Retinal pigment epithelial cell (primary cell): ENCODE measurements at regions not wholly inside any gene's neighbourhood (a gene's known extent, or its start where the extent isn't known, plus 50 kb on each side); places are given as distances from the start of the nearest gene placed in this dataset.

ENCODE experiments used
- DNase-seq: peaks from one replicate; pipeline ENCODE4 v3.0.0-alpha.2; 2010; ENCODE audit warnings: low read depth
- H3K4me3 ChIP-seq: 2 replicates; pipeline ENCODE4 v1.5.1; 2011; ENCODE audit warnings: mild to moderate bottlenecking, low read length, control low read depth, moderate library complexity
- CTCF ChIP-seq: conservative IDR thresholded peaks from 2 replicates; pipeline ENCODE4 v1.5.1; 2011; ENCODE audit warnings: low read depth, low read length, control low read depth, inconsistent platforms

DNA sequence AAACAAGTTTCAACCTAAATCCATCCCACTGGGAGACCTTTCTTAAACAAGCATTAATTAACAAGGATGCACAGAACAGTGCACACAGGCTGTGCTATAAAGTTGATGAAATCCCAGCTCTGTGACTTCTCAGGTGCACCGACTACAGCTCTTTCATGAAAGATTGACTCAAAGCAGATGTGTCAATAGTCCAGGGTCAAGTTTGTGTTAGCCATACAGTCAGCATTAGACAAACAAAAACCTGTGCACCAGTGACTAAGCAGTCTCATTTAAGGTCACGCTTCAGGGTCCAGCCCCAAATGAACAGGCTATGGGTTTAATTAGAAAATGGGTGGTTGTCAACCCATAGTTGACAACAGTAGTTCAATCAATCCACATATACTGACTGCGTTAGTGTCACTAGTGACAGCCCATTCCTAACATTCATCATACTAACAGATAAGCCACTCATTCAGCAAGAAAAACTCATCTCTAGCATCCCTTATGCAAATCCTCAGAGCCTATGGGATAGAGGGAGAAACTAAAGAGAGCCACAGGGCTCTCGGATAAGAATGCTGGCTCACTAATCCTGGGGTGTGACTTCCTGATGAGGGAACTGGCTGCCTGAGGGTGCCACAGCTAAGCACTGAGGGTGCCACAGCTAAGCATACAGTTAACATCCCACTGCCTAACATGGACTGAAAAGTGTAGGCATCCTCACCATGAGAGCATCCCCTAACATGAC lies 84.1 kb downstream of the WNT5A start:
- TF ChIP-seq CTCF: no peak
- DNase-seq: no peak

GRCh38 chr3:55380561-55380960 lies 106.5 kb downstream of the WNT5A start:
- no peak for DNase-seq
- TF ChIP-seq CTCF: no peak
- no peak overlapping the region for H3K4me3 ChIP-seq

More for the DNA sequence above, 84.1 kb downstream of the WNT5A start:
- no peak overlapping the region for H3K4me3 ChIP-seq

GRCh38 chr3:55376753-55377347 lies 110.3 kb downstream of the WNT5A start:
- no peak for TF ChIP-seq CTCF
- no peak overlapping the region for H3K4me3 ChIP-seq
- no peak for DNase-seq

- DNase-seq: no peak
- TF ChIP-seq CTCF: no peak
- no peak overlapping the region for H3K4me3 ChIP-seq
Observed at GRCh38 chr3:55373423-55373822, 113.7 kb downstream of the WNT5A start.

GRCh38 chr3:55370272-55370671 lies 116.8 kb downstream of the WNT5A start:
- no peak overlapping the region for H3K4me3 ChIP-seq
- TF ChIP-seq CTCF: no peak
- DNase-seq: no peak

DNA sequence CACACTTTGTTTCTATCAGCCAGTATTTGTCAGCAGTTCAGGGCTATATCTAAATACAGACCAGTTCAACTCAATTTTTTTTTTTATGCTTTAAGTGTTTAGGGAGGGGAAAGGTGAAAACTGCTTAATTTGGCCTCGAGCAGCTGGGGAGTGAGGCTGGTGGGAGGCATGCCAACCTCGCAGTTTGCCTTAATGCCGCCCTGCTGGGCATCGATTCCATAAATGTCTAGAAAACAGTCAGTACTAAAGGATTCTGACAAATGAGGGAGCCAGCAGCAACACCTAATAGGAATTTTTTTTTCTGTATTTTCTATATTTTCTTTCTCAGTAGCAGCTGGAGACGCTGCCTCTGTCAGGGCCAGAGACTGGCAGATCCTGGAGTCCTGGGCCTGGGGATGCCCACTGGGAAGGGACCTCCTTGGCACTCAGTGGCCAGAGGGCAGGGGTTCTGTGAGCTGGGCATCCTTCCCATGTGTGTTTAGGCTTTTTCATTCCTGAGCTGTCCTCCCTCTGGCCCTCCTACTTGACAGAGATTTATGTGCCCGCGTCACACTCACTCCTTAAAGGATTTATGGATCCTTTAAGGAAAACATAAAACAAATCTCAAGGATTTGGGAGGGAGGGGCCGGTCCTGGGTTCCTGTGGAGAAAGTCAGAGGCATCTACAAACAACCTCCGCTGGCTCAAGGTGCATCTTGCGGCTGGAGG lies 117.8 kb downstream of the WNT5A start:
- no peak for TF ChIP-seq CTCF
- no peak for DNase-seq
- H3K4me3 ChIP-seq: no peak overlapping the region

GRCh38 chr3:55368366-55368765 lies 118.7 kb downstream of the WNT5A start:
- TF ChIP-seq CTCF: no peak
- no peak overlapping the region for H3K4me3 ChIP-seq
- no peak for DNase-seq
